ENCODE measurements at regions not wholly inside any gene's neighbourhood (a gene's known extent, or its start where the extent isn't known, plus 50 kb on each side); places are given as distances from the start of the nearest gene placed in this dataset.

DNA sequence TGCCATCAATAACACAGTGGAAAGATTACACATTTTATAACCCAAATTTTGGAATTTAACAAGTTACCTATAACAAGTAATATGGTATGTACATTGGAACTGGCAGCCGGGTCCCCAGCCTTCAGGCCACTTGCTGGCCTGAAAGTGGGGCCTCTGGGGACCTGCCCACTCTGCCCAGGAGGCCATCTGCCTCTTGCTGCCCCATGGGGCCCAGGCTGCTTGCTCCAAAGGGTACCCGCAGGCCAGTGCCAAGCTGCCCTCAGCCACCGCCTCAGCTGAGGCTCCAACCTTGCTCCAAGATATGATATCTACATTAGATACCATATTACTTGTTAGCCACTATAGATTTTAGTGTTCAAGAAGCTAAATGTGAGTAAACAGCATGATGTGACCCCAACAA is 120.8 kb upstream of the TMEFF2 start:
- 87 to 95% methylated on average over 3 of the region's 3 CpGs for WGBS, 2 donors
- Histone ChIP-seq H3K36me3 (no peaks in the 10 kb centered on the region), H3K4me1 (no peaks in the 10 kb centered on the region), H3K27ac (no peak overlapping the region), H3K9me3 (peaks cover 0 to 4% (median 0%) of the 10 kb centered on the region in 4 donors), H3K4me3 (no peak overlapping the region), H3K27me3 (no peaks in the 10 kb centered on the region)
- intact Hi-C loops (cut with DNase I): no loop called here
- TF ChIP-seq, protein P1, sequence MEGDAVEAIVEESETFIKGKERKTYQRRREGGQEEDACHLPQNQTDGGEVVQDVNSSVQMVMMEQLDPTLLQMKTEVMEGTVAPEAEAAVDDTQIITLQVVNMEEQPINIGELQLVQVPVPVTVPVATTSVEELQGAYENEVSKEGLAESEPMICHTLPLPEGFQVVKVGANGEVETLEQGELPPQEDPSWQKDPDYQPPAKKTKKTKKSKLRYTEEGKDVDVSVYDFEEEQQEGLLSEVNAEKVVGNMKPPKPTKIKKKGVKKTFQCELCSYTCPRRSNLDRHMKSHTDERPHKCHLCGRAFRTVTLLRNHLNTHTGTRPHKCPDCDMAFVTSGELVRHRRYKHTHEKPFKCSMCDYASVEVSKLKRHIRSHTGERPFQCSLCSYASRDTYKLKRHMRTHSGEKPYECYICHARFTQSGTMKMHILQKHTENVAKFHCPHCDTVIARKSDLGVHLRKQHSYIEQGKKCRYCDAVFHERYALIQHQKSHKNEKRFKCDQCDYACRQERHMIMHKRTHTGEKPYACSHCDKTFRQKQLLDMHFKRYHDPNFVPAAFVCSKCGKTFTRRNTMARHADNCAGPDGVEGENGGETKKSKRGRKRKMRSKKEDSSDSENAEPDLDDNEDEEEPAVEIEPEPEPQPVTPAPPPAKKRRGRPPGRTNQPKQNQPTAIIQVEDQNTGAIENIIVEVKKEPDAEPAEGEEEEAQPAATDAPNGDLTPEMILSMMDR (IDR thresholded peaks at IDR 0.05): no peak
- TF ChIP-seq POLR2A (IDR thresholded peaks at IDR 0.05) (no peak), EP300 (IDR thresholded peaks at IDR 0.05) (no peak), POLR2AphosphoS5 (IDR thresholded peaks at IDR 0.05) (no peak)
- DNase-seq: peak; percentile 37

GRCh38 chr2:192314800-192315481 is 120.2 kb upstream of the TMEFF2 start:
- H3K4me3 ChIP-seq: no peak overlapping the region
- no peaks in the 10 kb centered on the region for H3K27me3 ChIP-seq
- H3K36me3 ChIP-seq: no peaks in the 10 kb centered on the region
- H3K9me3 ChIP-seq: peaks cover 0 to 4% (median 0%) of the 10 kb centered on the region in 4 donors
- intact Hi-C loops (cut with DNase I): no loop called here
- TF ChIP-seq, protein P1 (IDR thresholded peaks at IDR 0.05): no peak
- no peak for TF ChIP-seq POLR2A (IDR thresholded peaks at IDR 0.05)
- TF ChIP-seq EP300 (IDR thresholded peaks at IDR 0.05): no peak
- no peak for TF ChIP-seq POLR2AphosphoS5 (IDR thresholded peaks at IDR 0.05)
- WGBS, 2 donors: 87 to 90% methylated on average over 26 of the region's 26 CpGs
- no peak overlapping the region for H3K27ac ChIP-seq
- DNase-seq: peak; percentile 52
- H3K4me1 ChIP-seq: no peaks in the 10 kb centered on the region

DNA sequence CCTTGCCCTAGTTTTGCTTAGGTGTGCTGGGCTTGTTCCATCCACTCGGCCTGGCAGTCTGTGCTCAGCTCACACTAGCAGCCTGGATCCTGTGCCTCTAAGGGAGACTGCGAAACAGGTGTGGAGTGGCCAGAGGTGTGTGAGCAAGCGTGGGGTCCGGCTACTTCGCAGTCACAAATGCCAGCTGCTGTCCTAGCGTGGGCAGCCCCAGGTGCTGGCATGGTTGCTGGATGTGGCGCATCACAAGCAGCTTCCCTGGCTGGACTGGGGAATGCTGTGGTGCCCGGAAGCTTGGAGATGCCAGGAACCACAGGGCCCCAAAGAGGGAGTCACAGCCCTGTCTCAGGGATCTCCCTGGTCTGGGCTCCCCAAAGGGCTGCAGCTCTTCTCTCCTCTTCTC is 119.0 kb upstream of the TMEFF2 start:
- H3K27me3 ChIP-seq: no peaks in the 10 kb centered on the region
- no peak overlapping the region for H3K27ac ChIP-seq
- no peaks in the 10 kb centered on the region for H3K4me1 ChIP-seq
- no peak for TF ChIP-seq POLR2AphosphoS5 (IDR thresholded peaks at IDR 0.05)
- no peak for TF ChIP-seq EP300 (IDR thresholded peaks at IDR 0.05)
- TF ChIP-seq, protein P1 (IDR thresholded peaks at IDR 0.05): no peak
- no peak for TF ChIP-seq POLR2A (IDR thresholded peaks at IDR 0.05)
- no peaks in the 10 kb centered on the region for H3K36me3 ChIP-seq
- WGBS, 2 donors: 85 to 92% methylated on average over 8 of the region's 8 CpGs
- intact Hi-C loops (cut with DNase I): no loop called here
- H3K4me3 ChIP-seq: no peak overlapping the region
- peak; percentile 45 for DNase-seq
- H3K9me3 ChIP-seq: peaks cover 0 to 4% (median 0%) of the 10 kb centered on the region in 4 donors

DNA sequence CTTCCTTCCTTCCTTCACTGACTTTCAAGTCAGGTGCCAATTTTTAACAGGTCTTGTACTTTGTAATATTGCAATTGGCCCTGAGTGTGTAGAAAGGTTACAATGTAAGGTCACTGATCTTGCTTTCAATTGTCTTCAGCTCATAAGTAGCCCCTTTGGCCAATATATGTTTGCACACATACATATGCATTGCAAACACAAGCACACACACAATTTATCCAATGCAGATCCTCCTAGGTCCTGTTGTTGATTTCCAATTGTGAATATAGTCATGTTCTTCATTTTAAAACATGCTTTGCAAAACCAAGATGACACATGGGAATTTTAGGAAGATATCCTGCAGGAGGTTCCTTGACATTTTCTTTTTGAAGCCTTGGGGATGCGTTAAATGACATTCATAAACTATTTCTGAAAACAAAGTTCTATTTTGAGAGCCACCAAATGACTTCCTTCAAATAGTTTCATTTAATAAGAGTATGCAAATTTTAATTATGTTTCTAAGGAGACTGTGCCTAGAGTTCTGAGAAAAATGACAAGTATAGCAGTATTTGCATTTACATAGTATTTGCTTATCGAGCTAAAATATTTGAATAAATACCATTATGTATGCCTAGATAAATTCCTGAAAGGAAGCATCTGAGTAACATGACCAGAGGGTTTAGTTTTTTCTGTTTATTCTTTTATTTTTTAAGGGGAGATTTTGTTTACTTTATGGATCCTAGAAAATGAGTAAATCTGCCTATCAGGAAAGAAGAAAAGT is 117.1 kb upstream of the TMEFF2 start:
- H3K27me3 ChIP-seq: no peaks in the 10 kb centered on the region
- no peaks in the 10 kb centered on the region for H3K36me3 ChIP-seq
- WGBS, 2 donors: 82 to 88% methylated on average over 2 of the region's 2 CpGs
- H3K4me3 ChIP-seq: no peak overlapping the region
- TF ChIP-seq POLR2AphosphoS5 (IDR thresholded peaks at IDR 0.05) (no peak), POLR2A (IDR thresholded peaks at IDR 0.05) (no peak), EP300 (IDR thresholded peaks at IDR 0.05) (no peak)
- TF ChIP-seq, protein P1 (IDR thresholded peaks at IDR 0.05): no peak
- no peaks in the 10 kb centered on the region for H3K4me1 ChIP-seq
- no peak overlapping the region for H3K27ac ChIP-seq
- intact Hi-C loops (cut with DNase I): no loop called here
- no peak for DNase-seq
- H3K9me3 ChIP-seq: peaks cover 0 to 4% (median 0%) of the 10 kb centered on the region in 4 donors

Data from sigmoid colon (tissue), 6 donors.